GM18517 (cell line): ENCODE measurements at regions not wholly inside any gene's neighbourhood (a gene's known extent, or its start where the extent isn't known, plus 50 kb on each side); places are given as distances from the start of the nearest gene placed in this dataset.
"Not testable (repeated sequence)": the region's sequence is repeated elsewhere in the genome, so short reads cannot be mapped to it uniquely, and the experiment has no call there.

Source experiments
- ATAC-seq: cut with Tn5 transposase; IDR thresholded peaks from one replicate; pipeline ENCODE4 v1.9.1; 2021; ENCODE audit warnings: mild to moderate bottlenecking, moderate library complexity; ENCODE audit not compliant: unreplicated experiment

DNA sequence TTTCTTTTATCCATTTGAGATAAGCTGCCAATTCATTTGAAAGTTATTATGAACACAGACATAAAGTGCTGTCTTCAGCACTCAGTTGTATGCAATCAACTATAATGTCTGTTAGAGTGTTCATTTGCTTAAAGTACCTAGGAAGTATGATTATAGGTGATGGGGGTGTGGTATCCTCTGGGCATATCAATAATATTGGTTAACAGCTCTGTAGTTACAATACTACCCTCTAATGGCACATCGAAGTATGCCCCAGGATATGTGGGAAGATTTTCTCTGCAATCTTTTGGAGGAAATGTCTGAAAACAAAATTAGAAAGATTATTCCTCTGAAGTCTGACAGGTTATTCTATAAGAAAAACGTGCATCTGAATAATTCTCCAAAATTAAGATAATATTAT is 429.7 kb downstream of the ARL4A start:
- no peak for ATAC-seq

DNA sequence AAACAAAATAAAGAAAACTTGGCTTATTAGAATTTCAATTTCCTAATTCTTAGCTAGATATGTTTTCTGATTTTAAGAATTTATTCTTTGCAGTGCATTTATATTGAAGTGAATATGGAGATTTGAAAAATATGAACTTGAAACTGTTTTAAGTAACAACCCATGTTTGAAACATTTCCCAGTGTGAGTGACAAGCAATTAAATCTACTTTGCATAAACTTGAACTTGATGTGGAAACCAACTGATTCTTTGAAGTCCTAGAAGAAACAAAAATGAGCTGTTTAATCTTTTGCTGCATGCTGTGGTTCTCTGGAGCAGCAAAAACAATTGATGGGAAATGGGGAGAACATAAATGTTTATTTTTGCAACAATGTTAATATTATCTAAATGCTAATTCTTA is 430.2 kb downstream of the ARL4A start:
- ATAC-seq: no peak

DNA sequence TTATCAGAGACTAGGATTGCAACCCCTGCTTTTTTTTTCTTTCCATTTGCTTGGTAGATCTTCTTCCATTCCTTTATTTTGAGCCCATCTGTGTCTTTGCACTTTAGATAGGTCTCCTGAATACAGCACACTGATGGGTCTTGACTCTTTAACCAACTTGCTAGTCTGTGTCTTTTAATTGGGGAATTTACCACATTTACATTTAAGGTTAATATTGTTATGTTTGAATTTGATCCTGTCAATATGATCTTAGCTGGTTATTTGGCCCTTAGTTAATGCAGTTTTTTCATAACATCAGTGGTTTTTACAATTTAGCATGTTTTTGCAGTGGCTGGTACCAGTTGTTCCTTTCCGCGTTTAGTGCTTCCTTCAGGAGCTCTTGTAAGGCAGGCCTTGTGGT is 437.2 kb downstream of the ARL4A start:
- ATAC-seq: not testable (repeated sequence)

DNA sequence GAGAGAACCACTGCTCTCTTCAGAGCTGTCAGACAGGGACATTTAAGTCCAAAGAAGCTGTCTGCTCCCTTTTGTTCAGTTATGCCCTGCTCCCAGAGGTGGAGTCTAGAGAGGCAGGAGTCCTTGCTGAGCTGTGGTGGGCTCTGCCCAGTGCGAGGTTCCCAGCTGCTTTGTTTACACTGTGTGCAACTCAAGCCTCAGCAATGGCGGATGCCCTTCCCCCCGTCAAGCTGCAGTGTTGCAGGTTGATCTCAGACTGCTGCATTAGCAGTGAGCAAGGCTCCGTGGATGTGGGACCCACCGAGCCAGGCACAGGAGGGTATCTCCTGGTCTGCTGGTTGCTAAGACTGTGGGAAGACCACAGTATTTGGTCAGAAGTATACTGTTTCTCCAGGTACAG is 438.9 kb downstream of the ARL4A start:
- no peak for ATAC-seq

DNA sequence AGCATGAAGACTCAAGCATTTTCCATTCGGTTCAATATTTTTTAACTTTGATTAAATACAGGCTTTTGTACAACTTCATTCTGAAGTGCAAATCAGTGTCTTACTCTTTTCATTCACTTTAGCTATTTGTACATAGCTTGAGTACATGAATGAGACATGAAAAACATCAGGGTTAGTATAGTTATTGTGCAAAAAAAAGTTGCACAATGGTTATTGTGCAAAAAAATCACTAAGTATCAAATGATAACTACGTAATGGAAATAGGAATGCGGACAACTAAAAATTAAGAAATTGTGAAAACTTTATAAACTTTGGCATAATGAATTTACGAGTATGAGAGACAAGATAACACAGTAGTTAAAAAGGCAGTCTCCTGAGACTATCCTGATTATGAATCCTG is 442.9 kb downstream of the ARL4A start:
- no peak for ATAC-seq

DNA sequence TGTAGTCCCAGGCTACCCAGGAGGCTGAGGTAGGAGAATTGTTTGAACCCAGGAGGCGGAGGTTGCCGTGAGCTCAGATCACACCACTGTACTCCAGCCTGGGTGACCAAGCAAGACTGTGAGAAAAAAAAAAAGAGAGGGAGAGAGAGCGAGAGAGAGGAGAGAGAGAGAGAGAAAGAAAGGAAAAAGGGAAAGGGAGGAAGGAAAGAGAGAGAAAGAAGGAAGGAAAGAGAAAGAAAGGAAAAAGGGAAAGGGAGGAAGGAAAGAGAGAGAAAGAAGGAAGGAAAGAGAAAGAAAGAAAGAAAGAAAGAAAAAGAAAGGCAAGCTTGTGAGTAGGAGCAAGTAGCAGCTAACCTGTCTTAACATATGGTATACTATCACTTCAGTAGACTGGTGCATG is 443.5 kb downstream of the ARL4A start:
- not testable (repeated sequence) for ATAC-seq

DNA sequence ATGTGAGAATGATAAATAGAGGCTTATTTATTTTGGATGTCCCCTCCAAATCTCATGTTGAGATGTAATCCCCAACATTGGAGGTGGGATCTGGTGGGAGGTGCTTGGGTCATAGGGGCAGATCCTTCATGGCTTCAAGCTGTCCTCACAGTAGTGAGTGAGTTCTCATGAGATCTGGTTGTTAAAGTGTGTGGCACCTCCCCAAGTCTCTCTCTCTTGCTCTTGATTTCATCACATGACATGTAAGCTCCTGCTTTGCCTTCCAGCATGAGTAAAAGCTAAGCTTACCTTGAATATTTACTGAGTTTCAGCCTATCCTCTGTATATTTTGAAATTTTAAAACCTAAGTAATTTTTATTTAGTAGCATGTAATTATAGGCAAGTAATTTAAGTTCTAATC is 444.9 kb downstream of the ARL4A start:
- no peak for ATAC-seq

DNA sequence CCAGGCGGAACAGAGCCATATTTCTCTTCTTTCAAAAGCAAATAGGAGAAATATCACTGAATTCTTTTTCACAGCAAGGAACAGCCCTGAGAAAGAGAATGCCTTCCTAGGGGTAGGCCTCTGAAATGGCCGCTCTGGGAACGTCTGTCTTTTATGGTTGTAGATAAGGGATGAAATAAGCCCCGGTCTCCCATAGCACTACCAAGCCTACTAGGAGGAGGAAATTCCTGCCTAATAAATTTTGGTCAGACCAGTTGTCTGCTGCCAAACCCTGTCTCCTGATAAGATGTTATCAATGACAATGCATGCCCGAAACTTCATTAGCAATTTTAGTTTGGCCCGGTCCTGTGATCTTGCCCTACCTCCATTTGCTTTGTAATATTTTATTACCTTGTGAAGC is 448.9 kb downstream of the ARL4A start:
- ATAC-seq: not testable (repeated sequence)

DNA sequence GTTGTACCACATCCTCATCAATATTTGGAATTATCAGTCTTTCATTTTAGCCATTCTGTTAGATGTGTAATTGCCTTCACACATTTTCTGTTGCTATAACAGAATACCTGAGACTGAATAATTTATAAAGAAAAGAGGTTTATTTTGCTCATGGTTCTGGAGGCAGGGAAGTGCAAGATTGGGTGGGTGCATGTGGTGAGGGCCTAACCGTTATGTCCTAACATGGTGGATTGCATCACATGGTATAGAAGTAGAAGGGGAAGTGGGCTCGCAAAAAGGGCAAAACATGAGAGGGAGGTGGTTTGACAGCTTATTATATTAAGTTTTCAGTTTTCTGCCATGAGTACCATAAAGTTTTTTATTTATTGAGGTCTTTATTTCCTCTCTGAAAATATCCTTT is 452.0 kb downstream of the ARL4A start:
- ATAC-seq: no peak

DNA sequence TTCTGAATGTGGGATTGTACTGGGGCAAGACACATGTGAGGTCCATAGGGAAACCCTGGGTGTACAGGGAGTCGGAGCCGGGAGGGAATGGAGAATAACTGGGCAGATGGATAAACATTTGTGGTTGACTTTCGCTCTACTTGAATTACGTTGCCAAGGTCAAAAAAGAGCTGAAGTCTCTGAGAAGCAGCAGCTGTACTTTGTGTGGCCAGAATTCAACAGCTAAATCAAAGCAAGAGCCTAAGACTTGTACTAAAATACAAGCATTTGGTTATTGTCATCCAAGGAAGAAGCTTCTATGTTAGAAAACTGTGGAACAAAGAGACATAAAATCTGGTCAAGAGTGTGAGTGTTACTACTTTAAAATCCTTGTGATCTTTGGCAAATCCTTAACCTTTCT is 457.2 kb downstream of the ARL4A start:
- no peak for ATAC-seq

DNA sequence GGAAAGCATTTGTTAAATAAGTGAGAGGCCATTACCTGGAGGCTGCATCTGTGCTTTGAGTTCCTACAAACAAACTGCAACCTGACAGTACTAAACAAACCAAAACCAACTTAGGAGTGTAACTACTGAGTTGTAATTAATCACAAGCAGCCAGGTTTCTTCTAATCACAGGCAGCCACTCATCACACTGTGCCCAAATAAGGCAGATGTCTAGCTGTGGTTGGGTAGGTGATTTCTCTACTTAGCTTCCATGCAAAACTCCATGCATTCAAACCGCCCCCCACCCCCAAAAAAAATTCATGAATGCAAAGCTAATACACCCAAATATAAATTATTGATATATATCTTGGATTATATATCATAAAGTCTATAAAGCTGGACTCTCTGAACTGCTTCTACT is 461.1 kb downstream of the ARL4A start:
- no peak for ATAC-seq

DNA sequence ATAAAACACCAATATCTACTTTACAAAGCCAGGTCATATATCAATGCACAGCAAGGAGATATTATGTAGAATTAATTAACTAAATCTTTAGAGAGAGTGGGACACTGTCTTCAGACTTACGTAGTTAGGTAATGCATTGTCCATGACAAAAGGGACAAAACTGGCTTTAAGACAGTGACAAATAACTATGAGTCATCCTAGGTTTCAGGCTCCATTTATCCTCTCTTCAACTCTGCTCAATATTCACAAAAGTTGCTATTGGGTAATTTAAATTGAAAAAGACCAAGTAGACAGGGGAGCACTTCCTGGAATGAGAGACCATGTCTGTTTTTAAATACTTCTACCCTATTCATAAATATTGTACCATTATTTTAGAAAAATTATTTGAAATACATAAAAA is 464.5 kb downstream of the ARL4A start:
- ATAC-seq: no peak

DNA sequence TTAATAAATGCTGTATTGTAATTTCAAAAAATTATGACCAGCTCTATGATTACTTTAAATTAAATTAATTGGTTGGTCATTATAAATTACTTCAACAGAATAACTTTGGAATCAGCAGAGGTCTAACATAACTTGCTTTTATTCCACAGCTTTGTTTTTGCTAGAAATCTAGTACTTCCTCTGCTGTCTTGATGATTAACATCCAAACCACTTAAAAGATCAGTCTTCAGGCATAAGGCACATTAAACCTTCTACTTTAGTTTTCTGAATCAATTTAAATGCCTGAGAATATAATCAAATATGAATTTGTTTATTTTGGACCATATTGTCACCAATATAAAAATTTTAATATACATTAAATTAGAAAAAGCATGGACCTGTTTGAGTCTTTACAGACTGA is 465.3 kb downstream of the ARL4A start:
- ATAC-seq: no peak

DNA sequence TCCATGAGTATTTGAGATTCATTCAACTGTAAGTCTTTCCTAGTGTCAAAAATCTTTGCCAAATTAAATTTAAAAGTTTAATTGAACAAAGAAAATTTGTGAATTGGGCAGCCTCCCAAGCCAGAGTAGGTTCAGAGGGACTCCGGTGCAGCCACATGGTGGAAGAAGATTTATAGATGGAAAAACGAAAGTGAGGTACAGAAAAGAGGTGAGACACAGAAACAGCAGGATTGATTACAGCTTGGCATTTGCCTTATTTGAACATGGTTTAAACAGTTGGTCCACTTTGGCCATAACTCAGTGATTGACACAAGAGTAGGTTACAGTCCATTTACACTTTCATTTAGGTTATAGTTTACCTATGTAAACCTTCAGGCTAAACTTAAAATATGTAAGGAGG is 465.8 kb downstream of the ARL4A start:
- no peak for ATAC-seq

DNA sequence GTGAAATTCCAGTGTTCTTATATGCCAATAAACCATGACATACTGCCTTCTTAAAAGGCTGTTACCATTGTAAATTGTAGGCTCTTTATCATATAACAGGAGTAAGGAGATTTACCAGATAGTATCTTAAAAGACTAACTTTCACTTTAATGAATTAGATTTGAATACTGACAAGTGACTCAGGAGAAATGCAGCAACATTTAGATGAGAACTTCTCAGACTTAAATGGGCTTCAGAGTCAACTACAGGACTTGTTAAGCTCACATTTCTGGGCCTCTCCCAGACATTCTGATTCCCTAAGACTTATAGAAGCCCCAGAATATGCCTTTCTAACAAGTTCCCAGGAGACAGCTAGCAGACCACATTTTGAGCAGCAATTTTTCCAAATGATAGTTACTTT is 466.3 kb downstream of the ARL4A start:
- no peak for ATAC-seq

DNA sequence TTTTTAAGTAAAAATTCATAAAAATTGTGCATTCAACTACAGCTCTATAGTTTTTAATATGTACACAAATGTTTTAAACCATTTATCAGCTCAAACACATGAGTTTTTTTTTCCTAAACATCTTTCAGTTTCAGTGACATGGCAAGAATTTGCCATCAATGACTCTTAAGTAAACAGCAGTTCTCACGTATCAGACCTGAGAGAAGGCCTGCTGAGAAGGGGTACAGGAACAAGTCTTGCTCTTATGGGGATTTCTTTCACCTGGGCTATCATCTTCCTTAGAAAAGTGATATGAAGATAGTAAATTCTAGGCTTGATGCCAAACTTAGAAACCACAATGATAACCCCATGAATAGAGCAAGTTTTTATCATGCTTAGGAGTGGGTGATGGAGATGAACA is 467.8 kb downstream of the ARL4A start:
- no peak for ATAC-seq

DNA sequence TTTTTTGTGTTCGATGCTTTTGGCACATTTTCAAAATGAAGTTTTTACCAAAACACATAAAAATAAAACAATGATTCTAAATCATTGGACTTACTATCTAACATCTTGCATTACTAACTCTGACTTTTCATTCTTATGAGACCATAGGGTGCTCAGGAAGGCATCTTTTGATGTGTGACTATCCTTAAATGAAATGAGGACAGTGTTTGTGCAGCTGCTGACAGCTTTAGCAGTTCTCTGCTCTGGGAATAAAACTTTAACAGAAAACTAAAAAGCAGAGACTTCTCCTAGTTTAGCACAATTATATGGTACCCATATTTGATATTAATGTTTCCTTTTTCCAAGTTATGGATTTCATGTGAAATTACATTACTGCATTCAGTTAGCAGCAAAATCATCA is 471.6 kb downstream of the ARL4A start:
- no peak for ATAC-seq

DNA sequence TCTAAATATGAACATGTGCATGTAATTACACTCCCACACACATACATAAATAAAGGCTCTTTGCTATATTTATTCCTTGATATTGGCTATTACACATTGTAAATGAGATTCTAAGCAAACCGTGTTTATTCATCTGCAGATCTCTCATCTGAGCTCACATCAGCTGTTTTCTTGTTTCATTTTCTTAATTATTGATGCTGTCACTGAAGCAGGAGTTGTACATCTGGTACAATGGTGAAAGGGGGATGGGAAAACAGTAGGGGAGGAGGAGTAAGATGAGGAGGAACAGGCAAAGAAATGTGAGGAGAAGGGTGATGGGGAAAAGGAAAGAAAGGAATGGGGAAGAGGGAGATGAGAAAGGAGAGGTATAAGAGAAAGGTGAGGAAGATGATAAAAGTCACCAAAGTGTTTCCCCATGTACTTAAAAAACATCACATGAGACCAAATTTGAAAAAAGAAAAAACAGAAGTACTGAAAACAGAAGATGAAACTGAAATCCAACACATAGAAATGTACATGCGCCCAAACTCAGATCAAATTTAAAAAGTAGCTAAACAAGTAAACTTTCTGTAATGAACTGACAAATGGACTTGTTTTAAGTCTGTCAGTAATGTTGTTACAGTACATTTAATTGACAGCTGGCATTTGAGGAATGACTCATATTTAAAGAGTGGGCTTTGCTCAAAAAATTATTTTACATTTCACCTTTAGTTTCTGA is 472.2 kb downstream of the ARL4A start:
- no peak for ATAC-seq

DNA sequence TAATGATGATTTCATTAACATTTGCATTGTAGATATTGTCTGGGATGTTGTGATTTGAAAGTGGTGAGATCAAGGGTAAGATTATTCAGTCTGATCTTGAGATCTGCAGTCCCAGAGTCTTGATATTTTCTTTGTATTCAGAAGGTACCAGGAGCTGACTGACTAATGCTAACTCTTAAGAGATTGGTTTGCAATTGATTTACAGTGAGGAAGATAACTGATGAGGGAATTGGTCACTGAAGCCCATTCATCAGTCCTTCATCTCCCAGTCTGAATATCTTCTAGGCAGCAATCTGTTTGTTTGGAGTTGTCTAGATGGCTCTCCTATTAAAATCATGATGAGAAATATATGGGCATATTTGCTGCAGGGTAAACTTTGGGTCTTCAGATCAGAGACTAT is 473.7 kb downstream of the ARL4A start:
- ATAC-seq: no peak

DNA sequence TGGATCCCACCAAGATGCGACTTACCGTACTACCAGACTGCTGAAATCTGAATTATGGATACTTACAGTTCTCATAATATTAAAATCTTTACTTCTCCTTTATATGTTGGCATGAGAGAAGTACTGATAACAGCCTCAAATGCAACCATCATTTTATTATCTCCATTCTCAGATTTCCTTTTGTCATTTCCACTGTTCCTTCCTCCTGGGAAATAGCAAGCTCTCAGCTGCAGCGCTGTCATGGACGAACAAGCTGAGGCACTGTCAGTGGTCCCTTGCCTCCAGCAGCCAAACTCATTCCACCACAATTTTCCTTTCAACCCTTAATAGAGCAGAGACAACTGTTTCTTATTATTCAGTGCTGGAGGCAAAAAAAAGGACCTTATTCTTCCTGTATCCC is 478.4 kb downstream of the ARL4A start:
- no peak for ATAC-seq

DNA sequence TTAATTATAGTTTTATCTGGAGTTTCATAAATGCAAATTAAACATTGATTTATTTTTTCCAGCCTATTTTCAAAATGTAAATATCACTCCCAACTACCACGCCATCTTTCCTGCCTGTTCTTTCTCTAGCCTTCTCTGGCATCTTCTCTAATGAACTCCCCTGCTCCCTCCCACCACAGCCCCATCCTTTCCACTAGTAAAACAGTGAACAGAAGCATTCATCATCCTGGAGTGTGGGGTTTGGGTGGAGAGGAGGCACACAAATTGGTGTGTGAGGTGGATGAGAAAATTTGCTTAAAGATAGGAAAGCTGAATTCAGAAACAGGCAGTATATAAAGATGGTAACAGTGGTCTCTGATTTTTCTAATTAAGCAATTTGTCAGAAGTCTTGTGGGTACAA is 479.4 kb downstream of the ARL4A start:
- ATAC-seq: no peak

DNA sequence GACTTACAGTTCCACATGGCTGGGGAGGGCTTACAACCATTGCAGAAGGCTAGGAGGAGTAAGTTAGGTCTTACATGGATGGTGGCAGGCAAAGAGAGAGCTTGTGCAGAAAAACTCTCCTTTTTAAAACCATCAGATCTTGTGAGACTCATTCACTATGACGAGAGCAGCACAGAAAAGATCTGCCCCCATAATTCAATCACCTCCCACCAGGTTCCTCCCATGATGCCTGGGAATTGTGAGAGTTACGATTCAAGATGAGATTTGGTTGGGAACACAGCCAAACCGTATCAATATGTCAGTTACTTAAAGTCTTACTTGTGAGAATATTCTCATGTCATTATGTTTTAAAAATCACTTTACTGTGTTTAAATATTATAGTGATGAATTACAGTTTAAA is 481.9 kb downstream of the ARL4A start:
- ATAC-seq: no peak

DNA sequence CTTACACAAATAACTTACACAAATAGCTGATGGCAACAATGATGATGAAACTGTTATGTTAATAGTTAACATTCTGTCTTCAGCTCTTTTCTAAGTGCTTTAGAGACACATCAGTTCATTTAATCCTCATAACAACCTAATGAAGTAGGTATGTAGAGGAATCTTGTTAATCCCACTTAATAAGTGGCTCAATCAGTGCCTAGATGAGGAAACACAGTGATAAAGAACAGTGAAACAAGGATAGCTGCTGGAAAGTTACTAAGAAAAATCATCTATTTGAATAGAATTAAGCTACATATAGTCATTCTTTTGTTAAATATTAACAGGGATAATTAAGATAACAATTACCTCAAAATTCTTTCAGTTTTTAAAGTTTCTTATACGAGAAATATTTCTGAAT is 487.6 kb downstream of the ARL4A start:
- ATAC-seq: no peak
